H9 (cell line): ENCODE measurements at regions not wholly inside any gene's neighbourhood (a gene's known extent, or its start where the extent isn't known, plus 50 kb on each side); places are given as distances from the start of the nearest gene placed in this dataset.

Experiments
- DNase-seq: peaks from one replicate; pipeline ENCODE4 v3.0.0-alpha.2; 2017
- H2AFZ ChIP-seq: one replicate; pipeline ENCODE4 v1.6.1; 2013; ENCODE audit warnings: mild to moderate bottlenecking, low read length, control low read depth, moderate library complexity
- H2AK5ac ChIP-seq: 2 replicates; pipeline ENCODE4 v1.6.1; 2013; ENCODE audit warnings: low read length, control low read depth, mixed read lengths; ENCODE audit not compliant: insufficient read length
- H2BK120ac ChIP-seq: one replicate; pipeline ENCODE4 v1.6.1; 2013; ENCODE audit warnings: low read depth, mild to moderate bottlenecking, low read length, control low read depth, inconsistent platforms; ENCODE audit not compliant: poor library complexity, severe bottlenecking
- H2BK12ac ChIP-seq: 2 replicates; pipeline ENCODE4 v1.6.1; 2013; ENCODE audit warnings: low read length, control low read depth, mixed read lengths, low read depth; ENCODE audit not compliant: insufficient read length
- H2BK15ac ChIP-seq: 2 replicates; pipeline ENCODE4 v1.6.1; 2013; ENCODE audit warnings: low read depth, low read length, control low read depth
- H2BK20ac ChIP-seq: one replicate; pipeline ENCODE4 v1.6.1; 2013; ENCODE audit warnings: low read depth, mild to moderate bottlenecking, low read length, control low read depth, inconsistent platforms; ENCODE audit not compliant: poor library complexity, severe bottlenecking
- H2BK5ac ChIP-seq: 2 replicates; pipeline ENCODE4 v1.6.1; 2013; ENCODE audit warnings: low read length, control low read depth, mixed read lengths; ENCODE audit not compliant: insufficient read length
- H3K14ac ChIP-seq: 2 replicates; pipeline ENCODE4 v1.6.1; 2013; ENCODE audit warnings: low read length, control low read depth; ENCODE audit not compliant: insufficient read depth
- H3K18ac ChIP-seq: 2 replicates; pipeline ENCODE4 v1.6.1; 2013; ENCODE audit warnings: low read depth, mild to moderate bottlenecking, mixed read lengths, low read length, control low read depth; ENCODE audit not compliant: insufficient read length
- H3K23ac ChIP-seq: 2 replicates; pipeline ENCODE4 v1.6.1; 2013; ENCODE audit warnings: low read length, control low read depth, mixed read lengths, low read depth; ENCODE audit not compliant: insufficient read length
- H3K23me2 ChIP-seq: 2 replicates; pipeline ENCODE4 v1.6.1; 2013; ENCODE audit warnings: low read depth, mild to moderate bottlenecking, mixed read lengths, low read length, control low read depth; ENCODE audit not compliant: insufficient read length, poor library complexity, severe bottlenecking
- H3K27ac ChIP-seq: 2 replicates; pipeline ENCODE4 v1.5.1; 2013; ENCODE audit warnings: low read length, control low read depth, mixed read lengths, low read depth; ENCODE audit not compliant: insufficient read length
- H3K27me3 ChIP-seq: 2 replicates; pipeline ENCODE4 v1.6.1; 2013; ENCODE audit warnings: low read length, control low read depth, inconsistent platforms; ENCODE audit not compliant: insufficient read depth
- H3K4ac ChIP-seq: 2 replicates; pipeline ENCODE4 v1.6.1; 2013; ENCODE audit warnings: low read depth, mild to moderate bottlenecking, control low read depth, inconsistent platforms, low read length, moderate library complexity
- H3K4me1 ChIP-seq: 2 replicates; pipeline ENCODE4 v1.6.1; 2013; ENCODE audit warnings: low read length, control low read depth, inconsistent platforms; ENCODE audit not compliant: insufficient read depth
- H3K4me2 ChIP-seq: 2 replicates; pipeline ENCODE4 v1.6.1; 2013; ENCODE audit warnings: low read length, control low read depth, mixed read lengths; ENCODE audit not compliant: insufficient read length, insufficient read depth
- H3K56ac ChIP-seq: 2 replicates; pipeline ENCODE4 v1.6.1; 2013; ENCODE audit warnings: low read depth, mild to moderate bottlenecking, mixed read lengths, low read length, control low read depth; ENCODE audit not compliant: insufficient read length
- H3K79me1 ChIP-seq: 2 replicates; pipeline ENCODE4 v1.6.1; 2013; ENCODE audit warnings: low read depth, mild to moderate bottlenecking, moderate library complexity, low read length, control low read depth, inconsistent platforms; ENCODE audit not compliant: insufficient read depth, poor library complexity, severe bottlenecking
- H3K79me2 ChIP-seq: 2 replicates; pipeline ENCODE4 v1.6.1; 2013; ENCODE audit warnings: low read length, control low read depth, inconsistent platforms; ENCODE audit not compliant: insufficient read depth
- H3K9ac ChIP-seq: 2 replicates; pipeline ENCODE4 v1.6.1; 2013; ENCODE audit warnings: low read length, control low read depth, mixed read lengths; ENCODE audit not compliant: insufficient read length; ENCODE audit errors: extremely low read depth
- H3K9me3 ChIP-seq: one replicate; pipeline ENCODE4 v1.6.1; 2013; ENCODE audit warnings: low read depth, low read length, inconsistent platforms; ENCODE audit not compliant: control insufficient read depth
- H3T11ph ChIP-seq: one replicate; pipeline ENCODE4 v1.6.1; 2013; ENCODE audit warnings: mild to moderate bottlenecking, low read length, control low read depth, inconsistent platforms
- H4K20me1 ChIP-seq: one replicate; pipeline ENCODE4 v1.6.1; 2013; ENCODE audit not compliant: control insufficient read depth, insufficient read length, insufficient read depth
- H4K5ac ChIP-seq: 2 replicates; pipeline ENCODE4 v1.6.1; 2013; ENCODE audit warnings: low read depth, mild to moderate bottlenecking, mixed read lengths, low read length, control low read depth; ENCODE audit not compliant: insufficient read length
- H4K8ac ChIP-seq: replicated peaks from 2 replicates; pipeline ENCODE4 v1.6.1; 2013; ENCODE audit warnings: low read length, control low read depth, mixed read lengths, low read depth; ENCODE audit not compliant: insufficient read length
- H4K91ac ChIP-seq: 2 replicates; pipeline ENCODE4 v1.6.1; 2013; ENCODE audit warnings: low read depth, mild to moderate bottlenecking, moderate library complexity, mixed read lengths, low read length, control low read depth; ENCODE audit not compliant: insufficient read length
- H3K27ac Mint-ChIP-seq, 3 experiments: 2 replicates in 2 of 3; 3 replicates in 1 of 3; pipeline ENCODE4 v1.8.0; 2020 to 2021; ENCODE audit warnings: mixed read lengths in 3 of 3, mild to moderate bottlenecking in 1 of 3, moderate library complexity in 1 of 3
- H3K27me3 Mint-ChIP-seq: 2 replicates; pipeline ENCODE4 v1.8.0; 2021; ENCODE audit warnings: low read depth, mild to moderate bottlenecking, moderate library complexity, mixed read lengths
- H3K36me3 Mint-ChIP-seq, 3 experiments: 2 replicates in 2 of 3; 3 replicates in 1 of 3; pipeline ENCODE4 v1.8.0; 2020 to 2021; ENCODE audit warnings: low read depth in 3 of 3, mixed read lengths in 3 of 3; ENCODE audit not compliant: insufficient read depth in 1 of 3
- H3K4me1 Mint-ChIP-seq, 2 experiments: 2 replicates each; pipeline ENCODE4 v1.8.0; 2020; ENCODE audit warnings: mixed read lengths in 2 of 2
- H3K4me3 Mint-ChIP-seq, 2 experiments: 2 replicates in 1 of 2; 3 replicates in 1 of 2; pipeline ENCODE4 v1.8.0; 2020 to 2021; ENCODE audit warnings: mild to moderate bottlenecking in 2 of 2, mixed read lengths in 2 of 2, moderate library complexity in 1 of 2
- H3K9me3 Mint-ChIP-seq, 2 experiments: 2 replicates in 1 of 2; 3 replicates in 1 of 2; pipeline ENCODE4 v1.8.0; 2020; ENCODE audit warnings: mild to moderate bottlenecking in 2 of 2, mixed read lengths in 2 of 2, moderate library complexity in 1 of 2
- WGBS: extraction: QIAGEN DNeasy Blood & Tissue Kit; methylation state at CpG from one replicate; pipeline ENCODE4 v1.1.7; 2013; ENCODE audit warnings: missing lambda C conversion rate, low lambda C conversion rate, mixed read lengths; ENCODE audit not compliant: insufficient read length; ENCODE audit errors: extremely low coverage; 5-methylcytosine and 5-hydroxymethylcytosine counted together
- TF ChIP-seq, protein P1 (sequence below): fragments of 200-600 bp; sonication (generic); conservative IDR thresholded peaks from 3 replicates; pipeline ENCODE4 v1.8.0; 2021; ENCODE audit warnings: antibody characterized with exemption, mild to moderate bottlenecking

DNA sequence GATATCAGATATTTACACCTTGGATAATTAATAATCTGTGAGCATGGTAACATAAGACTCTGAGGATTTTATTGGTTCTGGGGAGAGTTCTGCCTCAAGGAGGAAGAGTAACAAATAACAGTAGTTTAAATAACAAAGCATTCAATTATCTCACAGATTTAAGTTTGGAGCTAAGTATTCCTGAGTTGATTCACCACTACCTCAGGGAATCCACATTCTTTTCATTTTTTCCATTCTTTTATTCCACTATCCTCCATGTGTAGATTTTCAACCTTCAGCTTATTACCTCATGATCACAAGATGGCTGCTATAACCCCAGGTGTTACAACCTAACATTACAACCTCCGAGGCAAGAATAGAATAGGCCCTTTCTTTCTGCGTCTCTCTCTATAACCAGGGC is 252.2 kb upstream of the TOX3 start:
- H2BK5ac ChIP-seq: no peak overlapping the region
- Mint-ChIP-seq H3K27me3 (no peaks in the 10 kb centered on the region), H3K4me3 (no peak overlapping the region), H3K27ac (peak overlapping the region; percentile 9 to 64 (median 32); a peak in 4 of 7 replicates), H3K4me1 (peaks cover 27 to 28% of the 10 kb centered on the region in 2 experiments), H3K36me3 (peaks cover 5 to 16% (median 11%) of the 10 kb centered on the region in 3 experiments), H3K9me3 (peaks cover 5 to 9% of the 10 kb centered on the region in 2 experiments; a peak in 4 of 5 replicates)
- H3K4me1 ChIP-seq: 0 out of 2 replicates have a peak, but pooled peaks cover 2% of the 10 kb centered on the region
- H3K79me1 ChIP-seq: no peaks in the 10 kb centered on the region
- H2BK20ac ChIP-seq: no peak overlapping the region
- no peak overlapping the region for H2BK15ac ChIP-seq
- no peaks in the 10 kb centered on the region for H3K23me2 ChIP-seq
- no peak overlapping the region for H3K4me2 ChIP-seq
- no peak overlapping the region for H3K18ac ChIP-seq
- H3K27ac ChIP-seq: no peak overlapping the region
- no peak for DNase-seq
- H4K20me1 ChIP-seq: no peaks in the 10 kb centered on the region
- no peak overlapping the region for H2AK5ac ChIP-seq
- H3K79me2 ChIP-seq: no peaks in the 10 kb centered on the region
- H3K27me3 ChIP-seq: no peaks in the 10 kb centered on the region
- no peak overlapping the region for H4K5ac ChIP-seq
- no peak overlapping the region for H3K14ac ChIP-seq
- H3K4ac ChIP-seq: no peak overlapping the region
- no peak overlapping the region for H4K91ac ChIP-seq
- no peak overlapping the region for H4K8ac ChIP-seq
- no peak overlapping the region for H2BK120ac ChIP-seq
- no peak overlapping the region for H3K9ac ChIP-seq
- H2BK12ac ChIP-seq: no peak overlapping the region
- no peak overlapping the region for H2AFZ ChIP-seq
- H3K23ac ChIP-seq: no peak overlapping the region
- no peak overlapping the region for H3T11ph ChIP-seq
- WGBS: no CpG with 5 or more reads among the region's 2 CpGs
- TF ChIP-seq, protein P1, sequence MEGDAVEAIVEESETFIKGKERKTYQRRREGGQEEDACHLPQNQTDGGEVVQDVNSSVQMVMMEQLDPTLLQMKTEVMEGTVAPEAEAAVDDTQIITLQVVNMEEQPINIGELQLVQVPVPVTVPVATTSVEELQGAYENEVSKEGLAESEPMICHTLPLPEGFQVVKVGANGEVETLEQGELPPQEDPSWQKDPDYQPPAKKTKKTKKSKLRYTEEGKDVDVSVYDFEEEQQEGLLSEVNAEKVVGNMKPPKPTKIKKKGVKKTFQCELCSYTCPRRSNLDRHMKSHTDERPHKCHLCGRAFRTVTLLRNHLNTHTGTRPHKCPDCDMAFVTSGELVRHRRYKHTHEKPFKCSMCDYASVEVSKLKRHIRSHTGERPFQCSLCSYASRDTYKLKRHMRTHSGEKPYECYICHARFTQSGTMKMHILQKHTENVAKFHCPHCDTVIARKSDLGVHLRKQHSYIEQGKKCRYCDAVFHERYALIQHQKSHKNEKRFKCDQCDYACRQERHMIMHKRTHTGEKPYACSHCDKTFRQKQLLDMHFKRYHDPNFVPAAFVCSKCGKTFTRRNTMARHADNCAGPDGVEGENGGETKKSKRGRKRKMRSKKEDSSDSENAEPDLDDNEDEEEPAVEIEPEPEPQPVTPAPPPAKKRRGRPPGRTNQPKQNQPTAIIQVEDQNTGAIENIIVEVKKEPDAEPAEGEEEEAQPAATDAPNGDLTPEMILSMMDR: no peak
- no peaks in the 10 kb centered on the region for H3K9me3 ChIP-seq
- H3K56ac ChIP-seq: no peak overlapping the region
